ENCODE measurements at regions not wholly inside any gene's neighbourhood (a gene's known extent, or its start where the extent isn't known, plus 50 kb on each side); places are given as distances from the start of the nearest gene placed in this dataset.
"Not testable (repeated sequence)": the region's sequence is repeated elsewhere in the genome, so short reads cannot be mapped to it uniquely, and the experiment has no call there.

DNA sequence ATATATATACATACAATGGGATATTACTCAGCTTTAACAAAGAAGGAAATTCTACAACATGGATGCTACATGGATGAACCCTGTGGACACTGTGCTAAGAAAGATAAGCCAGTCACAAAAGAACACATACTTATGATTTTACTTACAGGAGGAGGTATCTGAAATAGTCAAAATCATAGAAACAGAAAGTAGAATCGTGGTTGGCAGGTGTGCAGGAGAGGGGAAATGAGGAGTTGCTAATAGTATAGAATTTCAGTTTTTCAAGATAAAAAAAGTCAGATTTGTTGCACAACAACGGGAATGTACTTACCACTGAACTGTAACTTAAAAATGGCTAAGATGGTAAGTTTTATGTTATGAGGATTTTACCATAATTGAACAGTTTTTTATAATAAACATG, 706.3 kb downstream of the TFAP2A start:
- no peak for DNase-seq (ENCODE audit: low read depth, low spot score)

GRCh38 chr6:9704989-9705388, 709.9 kb downstream of the TFAP2A start:
- no peak for DNase-seq (ENCODE audit: low read depth, low spot score)

GRCh38 chr6:9702914-9703313, 712.0 kb downstream of the TFAP2A start:
- no peak for DNase-seq (ENCODE audit: low read depth, low spot score)

GRCh38 chr6:9699888-9700287, 715.0 kb downstream of the TFAP2A start:
- DNase-seq (ENCODE audit: low read depth, low spot score) = no peak

DNA sequence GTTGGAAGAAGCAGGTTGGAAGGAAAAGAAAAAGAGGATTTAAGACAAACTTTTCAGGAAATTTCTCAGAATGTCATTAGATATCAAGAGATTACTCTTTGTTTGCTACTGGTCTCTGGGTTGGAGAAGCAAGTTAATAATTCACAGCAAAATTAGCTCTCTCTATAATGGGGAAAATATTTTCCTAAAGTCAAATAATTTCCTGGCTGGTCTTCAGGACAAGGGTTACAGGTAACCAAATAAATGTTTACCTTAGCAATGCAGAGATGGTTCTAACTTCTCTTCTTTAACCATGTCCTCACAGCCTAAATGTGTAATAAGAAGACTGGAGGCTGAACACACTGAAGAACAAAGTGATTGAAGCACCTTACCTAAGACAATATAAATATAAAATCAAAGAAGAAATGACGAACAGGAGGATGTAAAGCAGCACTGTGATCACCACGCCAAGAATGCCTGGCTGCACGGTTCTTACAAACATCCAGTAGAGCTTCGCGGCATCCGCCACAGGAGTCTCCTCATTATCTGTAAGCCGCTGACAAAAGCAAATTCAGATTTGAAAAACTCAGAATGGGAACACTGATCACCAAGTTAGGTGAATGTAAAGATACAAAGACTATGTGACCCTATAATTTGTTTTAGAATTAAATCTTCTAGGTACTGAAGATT, 717.5 kb downstream of the TFAP2A start:
- DNase-seq (ENCODE audit: low read depth, low spot score) = no peak

GRCh38 chr6:9690388-9690787, 724.5 kb downstream of the TFAP2A start:
- no peak for DNase-seq (ENCODE audit: low read depth, low spot score)

GRCh38 chr6:9680727-9681126, 734.1 kb downstream of the TFAP2A start:
- DNase-seq (ENCODE audit: low read depth, low spot score) = not testable (repeated sequence)

GRCh38 chr6:9675122-9675521, 739.8 kb downstream of the TFAP2A start:
- DNase-seq (ENCODE audit: low read depth, low spot score) = no peak

DNA sequence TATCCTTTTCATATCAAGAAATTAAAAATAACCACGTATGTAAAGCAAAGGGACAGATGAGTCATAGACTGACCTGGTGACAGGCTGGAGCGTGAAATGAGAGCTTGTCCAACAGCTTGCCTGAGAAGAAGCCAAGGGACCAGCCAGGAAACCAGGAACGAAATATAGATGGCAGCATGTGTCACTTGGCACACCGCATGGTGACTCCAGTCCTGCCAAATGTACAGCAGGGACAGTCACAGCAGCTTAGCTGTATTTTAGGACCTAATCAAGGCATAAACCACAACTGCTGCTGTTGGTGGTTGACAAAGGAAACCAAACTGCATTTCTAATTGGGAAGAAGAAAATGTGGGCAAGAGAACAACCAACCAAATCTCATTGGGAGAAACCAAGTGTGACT, 755.0 kb downstream of the TFAP2A start:
- no peak for DNase-seq (ENCODE audit: low read depth, low spot score)

GRCh38 chr6:9657994-9658393, 756.9 kb downstream of the TFAP2A start:
- DNase-seq (ENCODE audit: low read depth, low spot score) = no peak

DNA sequence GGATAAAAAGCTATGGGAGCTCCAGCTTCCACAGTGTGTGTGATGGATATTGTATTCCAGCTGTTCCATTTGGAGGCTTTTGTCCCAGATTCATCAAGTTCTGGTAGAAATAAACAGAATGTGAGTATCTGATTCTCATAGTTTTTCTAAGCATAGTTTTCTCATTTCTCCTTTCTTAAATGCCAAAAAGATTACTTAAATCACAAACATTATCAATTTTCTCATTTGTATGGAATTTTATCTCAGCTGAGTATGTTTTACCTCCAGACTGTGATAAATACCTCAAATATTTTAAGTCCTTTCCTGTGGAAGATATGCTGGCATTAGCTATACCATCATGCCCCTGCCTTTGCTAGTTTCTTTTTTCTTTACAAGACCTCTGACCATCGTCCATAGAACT, 767.3 kb downstream of the TFAP2A start:
- DNase-seq (ENCODE audit: low read depth, low spot score) = peak; percentile 29

DNA sequence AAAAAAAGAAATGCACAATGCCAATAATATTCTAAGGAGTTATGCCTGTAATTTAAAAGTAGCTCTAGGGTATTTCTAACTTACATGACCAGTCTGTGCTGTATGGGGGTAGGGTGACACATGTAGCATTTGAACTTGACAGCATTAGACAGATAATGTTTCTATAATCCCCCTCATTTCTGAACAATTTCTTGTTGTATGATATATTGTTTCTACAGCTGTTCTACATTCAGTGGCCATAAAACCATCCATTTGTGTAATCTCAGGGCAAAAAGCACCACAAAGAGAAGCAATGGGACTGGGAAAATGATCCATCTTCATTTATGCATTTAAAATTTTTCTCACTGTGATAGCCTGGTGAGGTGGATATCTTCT, 767.8 kb downstream of the TFAP2A start:
- no peak for DNase-seq (ENCODE audit: low read depth, low spot score)

GRCh38 chr6:9646342-9647070, 768.4 kb downstream of the TFAP2A start:
- DNase-seq (ENCODE audit: low read depth, low spot score) = peak; percentile 79

GRCh38 chr6:9638861-9639260, 776.0 kb downstream of the TFAP2A start:
- DNase-seq (ENCODE audit: low read depth, low spot score) = no peak

DNA sequence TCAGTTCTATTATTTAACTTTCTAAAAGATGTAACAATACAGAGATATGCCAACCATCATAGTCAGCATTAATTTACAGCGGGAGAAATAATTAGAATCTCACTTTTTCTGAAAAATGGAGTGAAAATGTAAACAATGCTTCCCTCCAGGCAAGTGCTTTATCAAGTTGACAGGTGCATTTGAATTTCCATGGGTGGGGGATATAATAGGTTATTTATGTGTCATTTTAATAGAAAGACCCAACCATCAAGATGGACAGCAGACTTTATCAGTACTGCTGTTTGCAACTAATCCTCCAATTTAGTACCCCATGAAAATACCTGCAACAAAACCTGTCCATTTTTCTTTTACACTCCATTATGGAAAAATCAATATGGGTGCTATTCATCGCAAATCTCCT, 780.1 kb downstream of the TFAP2A start:
- no peak for DNase-seq (ENCODE audit: low read depth, low spot score)

DNA sequence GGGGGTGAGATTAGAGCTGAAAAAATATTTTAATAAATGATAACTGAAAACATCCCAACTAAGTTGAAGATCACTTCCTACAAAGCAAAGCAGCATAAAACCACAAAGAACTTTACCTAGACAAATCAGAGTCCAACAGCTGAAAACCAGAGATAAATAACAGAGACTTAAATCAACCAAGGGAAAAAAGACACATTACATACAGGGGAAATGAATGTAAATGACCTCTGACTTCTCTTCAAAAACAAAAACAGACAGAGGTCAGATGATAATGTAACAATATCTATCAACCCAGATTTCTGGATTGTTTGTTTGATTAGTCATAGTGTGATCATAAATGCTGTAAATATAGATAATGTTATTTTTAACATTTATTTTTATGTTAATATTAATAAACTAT, 782.8 kb downstream of the TFAP2A start:
- DNase-seq (ENCODE audit: low read depth, low spot score) = peak; percentile 61

DNA sequence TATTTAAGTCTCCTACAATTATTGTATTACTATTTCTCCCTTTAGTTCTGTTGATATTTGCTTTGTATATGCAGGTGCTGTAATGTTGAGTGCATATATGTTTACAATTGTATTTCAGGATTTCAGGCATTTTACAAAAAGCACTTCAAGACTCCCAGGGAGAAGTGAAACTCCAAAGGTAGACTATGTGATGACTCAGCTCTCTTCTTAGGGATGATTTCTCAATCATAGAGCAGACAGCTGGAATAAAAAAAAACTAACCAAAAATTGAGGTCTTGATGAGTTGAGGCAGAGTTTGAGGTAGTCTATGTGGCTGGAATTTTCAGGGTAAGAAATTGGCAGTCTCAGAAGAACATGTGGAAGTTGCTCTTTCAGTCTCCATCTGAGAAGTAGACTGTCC, 786.1 kb downstream of the TFAP2A start:
- no peak for DNase-seq (ENCODE audit: low read depth, low spot score)

DNA sequence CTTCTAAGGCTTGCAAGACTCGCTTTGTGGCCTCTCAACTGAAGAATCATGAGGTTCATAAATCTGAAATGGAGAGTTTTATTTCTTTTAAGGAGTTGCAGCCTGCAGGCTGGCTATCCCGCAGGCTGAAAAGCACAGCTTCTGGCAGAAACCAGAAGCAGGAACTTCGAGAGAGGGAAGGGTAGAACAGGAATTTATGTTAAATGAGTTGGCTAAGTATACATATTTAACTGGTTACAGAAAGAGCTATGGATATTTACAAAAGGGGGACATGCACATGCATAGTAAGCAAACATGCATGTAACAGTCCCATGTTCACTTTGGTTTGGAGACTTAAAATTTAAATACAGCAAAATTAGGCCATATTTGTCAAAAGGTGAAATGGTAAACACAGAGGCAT, 787.0 kb downstream of the TFAP2A start:
- no peak for DNase-seq (ENCODE audit: low read depth, low spot score)

DNA sequence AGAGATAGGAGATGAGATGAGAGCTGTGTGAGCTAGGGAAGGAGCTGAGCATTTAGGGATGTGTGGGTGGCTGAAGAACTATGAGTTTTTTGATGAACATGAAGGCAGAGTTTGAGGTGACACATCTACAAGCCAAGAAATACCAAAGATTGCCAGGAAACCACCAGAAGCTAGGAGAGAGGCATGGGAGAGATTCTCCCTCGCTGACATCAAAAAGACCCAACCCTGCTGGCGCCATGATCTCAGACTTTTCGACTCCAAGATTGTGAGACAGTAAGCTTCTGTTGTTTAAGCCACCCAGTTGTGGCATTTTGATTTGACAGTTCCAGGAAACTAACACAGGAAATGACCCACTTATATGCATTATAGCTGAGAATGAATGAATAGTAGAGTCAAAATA, 790.9 kb downstream of the TFAP2A start:
- no peak for DNase-seq (ENCODE audit: low read depth, low spot score)

DNA sequence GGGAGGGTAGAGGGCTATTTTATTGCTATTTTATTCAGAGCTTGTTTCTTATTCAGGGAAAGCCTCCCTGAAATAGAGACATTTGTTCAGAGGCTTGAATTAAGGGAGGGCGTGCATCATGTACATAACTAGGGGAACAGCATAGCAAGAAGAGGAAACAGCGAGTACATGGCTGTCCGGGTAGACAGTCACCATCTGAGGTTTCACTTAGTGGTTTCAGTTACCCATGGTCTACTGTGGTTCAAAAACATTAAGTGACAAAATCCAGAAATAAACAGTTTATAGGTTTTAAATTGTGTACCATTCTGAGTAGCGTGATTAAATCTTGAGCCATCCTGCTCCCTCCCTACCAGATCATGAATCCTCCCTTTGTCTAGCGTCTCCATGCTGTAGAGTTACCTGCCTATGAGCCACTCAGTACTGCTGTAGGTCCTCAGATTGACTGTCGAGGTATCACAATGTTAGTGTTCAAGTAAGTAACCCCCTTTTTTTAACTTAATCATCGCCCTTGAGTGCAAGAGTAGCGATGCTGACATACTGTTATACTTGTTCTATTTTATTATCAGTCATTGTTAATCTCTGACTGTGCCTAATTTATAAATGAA, 791.5 kb downstream of the TFAP2A start:
- DNase-seq (ENCODE audit: low read depth, low spot score) = no peak

GRCh38 chr6:9621276-9621675, 793.6 kb downstream of the TFAP2A start:
- no peak for DNase-seq (ENCODE audit: low read depth, low spot score)

DNA sequence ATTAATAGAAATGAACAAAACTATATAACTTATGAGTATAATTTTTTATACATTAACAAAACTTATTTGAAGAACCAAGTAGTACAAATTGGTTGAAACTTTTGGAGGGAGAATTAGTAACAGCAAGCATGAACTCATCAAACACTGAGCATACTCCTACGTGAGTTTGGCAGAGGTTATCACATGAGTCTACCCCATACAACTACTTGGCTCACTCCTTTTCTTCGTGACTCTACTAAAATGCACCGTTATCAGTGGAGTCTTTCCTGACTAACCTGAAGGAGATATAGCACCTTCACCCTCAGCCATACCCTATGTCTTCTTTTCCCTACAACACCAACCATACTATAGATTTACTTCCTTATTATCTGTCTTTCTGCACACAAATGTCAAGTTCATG, 794.2 kb downstream of the TFAP2A start:
- no peak for DNase-seq (ENCODE audit: low read depth, low spot score)

- DNase-seq (ENCODE audit: low read depth, low spot score) = no peak
These were observed 794.6 kb downstream of the TFAP2A start for GRCh38 chr6:9620263-9620662.
